ENCODE measurements at regions not wholly inside any gene's neighbourhood (a gene's known extent, or its start where the extent isn't known, plus 50 kb on each side); places are given as distances from the start of the nearest gene placed in this dataset.

- ChIA-PET POLR2A (no interaction called here), CTCF (no interaction called here)
- Histone ChIP-seq H3K27ac (ENCODE audit: low read depth in 1 of 2, low read length in 2 of 2) (no peak overlapping the region), H3K36me3 (ENCODE audit: insufficient read depth, low read length) (no peaks in the 10 kb centered on the region), H3K4me1 (ENCODE audit: insufficient read depth, low read length) (no peaks in the 10 kb centered on the region), H3K4me3 (ENCODE audit: low read length) (no peak overlapping the region), H3K27me3 (ENCODE audit: control insufficient read depth in 1 of 2, insufficient read depth in 2 of 2, low read length in 2 of 2) (no peaks in the 10 kb centered on the region), H3K9me3 (ENCODE audit: control insufficient read depth in 1 of 2, insufficient read depth in 1 of 2, low read length in 2 of 2) (no peaks in the 10 kb centered on the region)
- Mint-ChIP-seq H3K9me3 (peaks cover 11% of the 10 kb centered on the region), H3K27ac (no peak overlapping the region), H3K27me3 (no peaks in the 10 kb centered on the region), H3K4me3 (no peak overlapping the region), H3K4me1 (ENCODE audit: low read depth) (no peaks in the 10 kb centered on the region), H3K36me3 (ENCODE audit: low read depth) (no peaks in the 10 kb centered on the region)
- ATAC-seq (ENCODE audit: poor library complexity) (no peak), DNase-seq (no peak)
- TF ChIP-seq, protein P1, sequence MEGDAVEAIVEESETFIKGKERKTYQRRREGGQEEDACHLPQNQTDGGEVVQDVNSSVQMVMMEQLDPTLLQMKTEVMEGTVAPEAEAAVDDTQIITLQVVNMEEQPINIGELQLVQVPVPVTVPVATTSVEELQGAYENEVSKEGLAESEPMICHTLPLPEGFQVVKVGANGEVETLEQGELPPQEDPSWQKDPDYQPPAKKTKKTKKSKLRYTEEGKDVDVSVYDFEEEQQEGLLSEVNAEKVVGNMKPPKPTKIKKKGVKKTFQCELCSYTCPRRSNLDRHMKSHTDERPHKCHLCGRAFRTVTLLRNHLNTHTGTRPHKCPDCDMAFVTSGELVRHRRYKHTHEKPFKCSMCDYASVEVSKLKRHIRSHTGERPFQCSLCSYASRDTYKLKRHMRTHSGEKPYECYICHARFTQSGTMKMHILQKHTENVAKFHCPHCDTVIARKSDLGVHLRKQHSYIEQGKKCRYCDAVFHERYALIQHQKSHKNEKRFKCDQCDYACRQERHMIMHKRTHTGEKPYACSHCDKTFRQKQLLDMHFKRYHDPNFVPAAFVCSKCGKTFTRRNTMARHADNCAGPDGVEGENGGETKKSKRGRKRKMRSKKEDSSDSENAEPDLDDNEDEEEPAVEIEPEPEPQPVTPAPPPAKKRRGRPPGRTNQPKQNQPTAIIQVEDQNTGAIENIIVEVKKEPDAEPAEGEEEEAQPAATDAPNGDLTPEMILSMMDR (IDR thresholded peaks at IDR 0.05): no peak
- intact Hi-C loops (cut with DNase I, micrococcal nuclease): no loop called here
Measured at GRCh38 chr4:104169437-104169836, 325.3 kb downstream of the CXXC4 start.

GRCh38 chr4:104166749-104167148 lies 327.9 kb downstream of the CXXC4 start:
- Mint-ChIP-seq H3K27me3 (no peaks in the 10 kb centered on the region), H3K27ac (no peak overlapping the region), H3K9me3 (peaks cover 5% of the 10 kb centered on the region), H3K36me3 (ENCODE audit: low read depth) (no peaks in the 10 kb centered on the region), H3K4me1 (ENCODE audit: low read depth) (no peaks in the 10 kb centered on the region), H3K4me3 (no peak overlapping the region)
- Histone ChIP-seq H3K4me1 (ENCODE audit: insufficient read depth, low read length) (no peaks in the 10 kb centered on the region), H3K9me3 (ENCODE audit: control insufficient read depth in 1 of 2, insufficient read depth in 1 of 2, low read length in 2 of 2) (no peaks in the 10 kb centered on the region), H3K4me3 (ENCODE audit: low read length) (no peak overlapping the region), H3K36me3 (ENCODE audit: insufficient read depth, low read length) (no peaks in the 10 kb centered on the region), H3K27ac (ENCODE audit: low read depth in 1 of 2, low read length in 2 of 2) (no peak overlapping the region), H3K27me3 (ENCODE audit: control insufficient read depth in 1 of 2, insufficient read depth in 2 of 2, low read length in 2 of 2) (no peaks in the 10 kb centered on the region)
- TF ChIP-seq, protein P1 (IDR thresholded peaks at IDR 0.05): no peak
- DNase-seq: no peak
- ATAC-seq (ENCODE audit: poor library complexity): no peak
- ChIA-PET POLR2A (no interaction called here), CTCF (no interaction called here)
- intact Hi-C loops (cut with DNase I, micrococcal nuclease): no loop called here

GRCh38 chr4:104163820-104164219 lies 330.9 kb downstream of the CXXC4 start:
- no peaks in the 10 kb centered on the region for H3K36me3 ChIP-seq (ENCODE audit: insufficient read depth, low read length)
- H3K27me3 ChIP-seq (ENCODE audit: control insufficient read depth in 1 of 2, insufficient read depth in 2 of 2, low read length in 2 of 2): no peaks in the 10 kb centered on the region
- no peak overlapping the region for H3K27ac ChIP-seq (ENCODE audit: low read depth in 1 of 2, low read length in 2 of 2)
- TF ChIP-seq, protein P1 (IDR thresholded peaks at IDR 0.05): no peak
- ChIA-PET POLR2A (no interaction called here), CTCF (no interaction called here)
- ATAC-seq (ENCODE audit: poor library complexity): no peak
- H3K27me3 Mint-ChIP-seq: no peaks in the 10 kb centered on the region
- H3K27ac Mint-ChIP-seq: no peak overlapping the region
- no peak overlapping the region for H3K4me3 ChIP-seq (ENCODE audit: low read length)
- no peaks in the 10 kb centered on the region for H3K9me3 ChIP-seq (ENCODE audit: control insufficient read depth in 1 of 2, insufficient read depth in 1 of 2, low read length in 2 of 2)
- no peaks in the 10 kb centered on the region for H3K4me1 Mint-ChIP-seq (ENCODE audit: low read depth)
- DNase-seq: no peak
- H3K9me3 Mint-ChIP-seq: peaks cover 2% of the 10 kb centered on the region
- H3K4me1 ChIP-seq (ENCODE audit: insufficient read depth, low read length): no peaks in the 10 kb centered on the region
- H3K4me3 Mint-ChIP-seq: no peak overlapping the region
- intact Hi-C loops (cut with DNase I, micrococcal nuclease): no loop called here
- H3K36me3 Mint-ChIP-seq (ENCODE audit: low read depth): no peaks in the 10 kb centered on the region

Measured in CD4-positive, alpha-beta T cell (primary cell).